ENCODE measurements at regions not wholly inside any gene's neighbourhood (a gene's known extent, or its start where the extent isn't known, plus 50 kb on each side); places are given as distances from the start of the nearest gene placed in this dataset.

GRCh38 chr10:10626734-10627133, 390.9 kb upstream of the CELF2 start:
- no peak for TF ChIP-seq RARB (CRISPR knock-in tag; IDR thresholded peaks at IDR 0.05)
- TF ChIP-seq ZC3H10 (CRISPR knock-in tag; IDR thresholded peaks at IDR 0.05) = no peak
- TF ChIP-seq PATZ1 (CRISPR knock-in tag; IDR thresholded peaks at IDR 0.05; ENCODE audit: borderline replicate concordance) = no peak
- TF ChIP-seq OSR1 (CRISPR knock-in tag; IDR thresholded peaks at IDR 0.05) = no peak
- no peak for TF ChIP-seq CREB5 (CRISPR knock-in tag; IDR thresholded peaks at IDR 0.05; ENCODE audit: low read depth)
- no peak for TF ChIP-seq ZNF8 (CRISPR knock-in tag; IDR thresholded peaks at IDR 0.05)
- no peak for TF ChIP-seq TCF4 (CRISPR knock-in tag; IDR thresholded peaks at IDR 0.05; ENCODE audit: borderline replicate concordance)
- no peak for TF ChIP-seq ARNTL (CRISPR knock-in tag; IDR thresholded peaks at IDR 0.05; ENCODE audit: borderline replicate concordance, low read depth)
- TF ChIP-seq CSRNP3 (CRISPR knock-in tag; IDR thresholded peaks at IDR 0.05) = no peak
- no peak for TF ChIP-seq ISL1 (CRISPR knock-in tag; IDR thresholded peaks at IDR 0.05)
- no peak for TF ChIP-seq BACH2 (CRISPR knock-in tag; IDR thresholded peaks at IDR 0.05; ENCODE audit: borderline replicate concordance)
- TF ChIP-seq TSHZ2 (CRISPR knock-in tag; IDR thresholded peaks at IDR 0.05) = no peak
- TF ChIP-seq ZFP30 (CRISPR knock-in tag; IDR thresholded peaks at IDR 0.05) = no peak
